NCI-H1417 (cell line): ENCODE measurements at regions not wholly inside any gene's neighbourhood (a gene's known extent, or its start where the extent isn't known, plus 50 kb on each side); places are given as distances from the start of the nearest gene placed in this dataset.
A peak's percentile ranks its signal among the peaks of the same experiment; 100 is the strongest.
"Not testable (repeated sequence)": the region's sequence is repeated elsewhere in the genome, so short reads cannot be mapped to it uniquely, and the experiment has no call there.

Experiments
- DNase-seq, 3 experiments: peaks; one replicate each; lab custom pipeline; 2025; lab: John Stamatoyannopoulos, UW

GRCh38 chr13:20312292-20312691 is 80.2 kb upstream of the GJB6 start:
- DNase-seq: no peak

DNA sequence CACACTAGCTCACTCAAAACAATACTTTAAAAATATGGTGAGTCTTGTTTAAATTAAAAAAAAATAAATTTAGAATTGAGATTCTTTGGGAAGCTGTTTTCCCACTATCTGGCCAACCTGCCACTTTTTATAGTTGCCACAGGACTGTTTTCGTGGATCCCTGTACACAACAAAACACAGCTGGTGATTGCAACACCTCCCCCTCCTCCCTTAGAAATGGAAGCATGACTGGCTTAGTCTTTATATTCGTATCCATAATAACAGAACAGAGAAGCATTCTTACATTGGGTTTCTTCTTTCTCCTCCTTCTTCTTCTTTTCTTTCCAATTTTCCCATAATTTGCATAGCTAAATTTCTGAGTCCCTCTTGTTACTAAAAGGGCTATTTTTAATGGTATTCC is 79.5 kb upstream of the GJB6 start:
- no peak for DNase-seq

DNA sequence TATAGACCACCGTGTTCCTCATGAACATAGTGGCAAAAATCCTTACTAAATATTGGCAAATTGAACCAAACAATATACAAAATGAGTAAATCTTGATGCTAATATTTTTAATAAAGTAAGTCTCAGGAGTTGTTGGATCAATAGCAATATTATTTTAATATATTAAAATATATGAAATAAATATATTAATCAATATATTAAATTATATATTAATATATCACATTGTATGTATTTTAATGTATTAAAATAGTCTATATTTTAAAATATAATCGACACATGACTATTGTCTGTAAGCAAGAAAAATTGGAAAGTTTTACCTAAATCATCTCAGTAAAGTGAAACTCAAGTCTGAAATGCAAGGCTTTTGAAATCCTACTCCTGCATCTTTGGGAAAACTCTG is 78.9 kb upstream of the GJB6 start:
- no peak for DNase-seq

DNA sequence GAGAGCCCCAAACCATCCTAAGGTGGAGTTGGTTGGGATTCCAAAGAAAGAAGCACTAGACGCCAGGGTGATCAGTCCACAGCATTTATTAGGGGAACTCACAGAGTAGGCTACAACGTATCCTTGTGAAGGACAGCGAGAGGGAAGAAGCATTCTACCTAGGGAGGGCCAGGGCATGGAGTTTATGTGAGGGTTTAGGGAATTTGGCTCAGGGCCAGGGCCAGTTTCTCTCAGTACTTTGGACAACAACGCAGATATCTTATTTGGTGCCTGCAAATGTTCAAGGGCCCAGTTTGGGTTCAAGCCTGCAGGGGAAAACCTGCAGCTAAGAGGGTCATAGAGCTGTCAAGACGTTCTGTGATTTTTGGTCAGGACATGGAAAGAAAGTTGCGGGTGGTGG is 73.9 kb upstream of the GJB6 start:
- no peak for DNase-seq

DNA sequence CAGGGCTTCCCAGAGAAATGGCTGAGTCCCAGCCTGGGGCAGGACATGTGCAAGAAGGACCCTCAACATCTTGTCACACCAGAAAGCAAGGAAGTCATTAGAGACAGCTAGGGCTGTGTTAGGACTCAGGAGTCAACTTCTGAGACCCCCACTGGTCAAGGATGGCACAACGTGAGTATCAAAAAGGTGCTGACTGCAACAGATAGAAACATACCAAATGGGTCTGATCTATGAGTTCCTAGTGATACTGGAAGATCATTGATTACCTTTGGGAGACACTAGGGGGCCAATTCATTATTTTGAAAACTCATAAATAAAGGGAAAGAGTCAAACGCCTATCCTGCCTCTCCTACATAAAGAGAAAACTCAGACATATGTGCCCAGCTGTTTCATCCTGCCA is 73.5 kb upstream of the GJB6 start:
- no peak for DNase-seq

DNA sequence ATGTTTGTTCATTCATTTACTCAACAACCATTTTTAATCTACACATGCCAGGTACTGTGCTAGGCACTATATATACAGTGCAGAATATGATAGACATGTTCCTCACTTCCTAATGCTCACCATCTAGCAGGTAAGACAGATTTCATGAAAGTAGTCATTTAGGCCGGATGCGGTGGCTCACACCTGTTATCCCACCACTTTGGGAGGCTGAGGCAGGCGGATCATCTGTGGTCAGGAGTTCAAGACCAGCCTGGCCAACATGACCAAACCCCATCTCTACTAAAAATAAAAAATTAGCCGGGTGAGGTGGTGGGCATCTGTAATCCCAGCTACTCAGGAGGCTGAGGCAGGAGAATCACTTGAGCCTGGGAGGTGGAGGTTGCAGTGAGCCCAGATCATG is 71.9 kb upstream of the GJB6 start:
- DNase-seq: not testable (repeated sequence)

DNA sequence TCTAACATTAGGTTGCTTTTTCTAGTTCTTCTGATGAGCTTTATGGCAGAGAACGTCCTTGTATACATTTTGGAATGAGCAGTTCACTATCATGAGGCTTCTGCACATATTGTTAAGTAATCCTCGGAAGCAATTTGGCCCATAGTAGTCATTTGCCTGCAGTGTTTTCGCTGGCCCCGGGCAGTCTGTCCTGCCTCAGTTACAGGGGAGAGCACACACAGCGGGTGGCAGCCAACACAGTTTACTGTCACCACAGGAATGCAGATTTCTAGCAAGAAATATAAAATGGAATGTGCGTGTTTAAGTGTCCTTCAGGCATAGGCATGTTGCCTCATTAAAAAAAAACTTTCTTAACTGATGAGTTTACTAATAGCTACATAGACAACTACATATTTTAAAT is 71.5 kb upstream of the GJB6 start:
- no peak for DNase-seq

GRCh38 chr13:20301403-20302071 is 69.4 kb upstream of the GJB6 start:
- no peak for DNase-seq

DNA sequence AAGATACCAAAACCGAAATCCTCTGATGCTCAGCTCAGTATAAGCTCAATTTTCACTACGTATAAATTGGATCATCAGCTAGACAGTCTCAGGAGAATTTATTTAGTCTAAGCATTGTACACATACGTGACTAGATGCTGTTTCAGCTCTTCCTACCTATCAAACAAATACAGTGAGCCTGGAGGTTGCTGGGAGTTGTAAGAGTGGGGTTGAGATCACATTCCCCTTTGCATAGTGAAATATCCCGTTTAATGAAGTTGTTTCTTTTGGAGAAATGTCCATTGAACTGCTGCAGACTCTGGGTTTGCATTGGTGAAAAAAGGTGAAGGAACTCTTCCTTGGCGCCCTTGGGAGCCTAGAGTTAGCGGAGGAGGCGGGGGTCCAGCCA is 68.9 kb upstream of the GJB6 start:
- no peak for DNase-seq

DNA sequence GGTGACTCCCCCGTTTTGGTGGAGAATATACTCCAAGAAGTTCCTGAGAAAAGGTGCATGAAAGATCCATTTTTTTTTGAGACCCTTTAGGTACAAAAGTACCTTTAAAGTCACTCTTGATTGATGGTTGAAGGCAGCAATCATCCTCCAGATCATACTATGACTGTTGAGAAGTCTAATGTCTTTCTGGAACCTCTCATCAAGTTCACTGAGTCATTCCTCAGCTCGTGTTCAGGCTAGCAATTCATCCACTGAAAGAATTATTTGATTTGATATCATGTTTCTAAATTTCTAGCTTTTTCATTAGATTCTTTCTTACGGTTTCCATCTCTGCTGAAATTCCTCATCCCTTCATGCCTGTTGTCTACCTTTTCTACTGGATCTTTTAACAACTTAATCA is 65.1 kb upstream of the GJB6 start:
- no peak for DNase-seq

- DNase-seq: no peak
Observed at GRCh38 chr13:20295956-20296355, 63.8 kb upstream of the GJB6 start.

DNA sequence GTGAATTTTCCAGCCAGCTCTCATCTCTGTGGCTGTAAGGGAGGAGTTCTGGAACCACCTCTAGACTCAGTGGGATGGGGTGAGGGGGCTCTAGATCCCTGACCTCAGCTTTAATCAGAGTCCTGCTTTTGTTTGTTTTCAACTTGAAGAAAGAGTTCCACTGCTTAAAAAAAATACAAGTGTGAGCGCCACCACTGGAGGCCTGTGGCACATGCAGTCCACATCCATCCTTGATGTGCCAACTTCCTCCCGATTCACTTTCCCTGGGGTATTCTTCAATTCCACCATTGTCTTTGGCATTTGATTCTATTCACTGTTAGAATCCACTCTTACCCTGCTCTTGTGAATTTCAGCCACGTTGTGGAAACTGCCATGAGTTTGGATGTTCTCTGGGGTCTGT is 62.4 kb upstream of the GJB6 start:
- DNase-seq: no peak

DNA sequence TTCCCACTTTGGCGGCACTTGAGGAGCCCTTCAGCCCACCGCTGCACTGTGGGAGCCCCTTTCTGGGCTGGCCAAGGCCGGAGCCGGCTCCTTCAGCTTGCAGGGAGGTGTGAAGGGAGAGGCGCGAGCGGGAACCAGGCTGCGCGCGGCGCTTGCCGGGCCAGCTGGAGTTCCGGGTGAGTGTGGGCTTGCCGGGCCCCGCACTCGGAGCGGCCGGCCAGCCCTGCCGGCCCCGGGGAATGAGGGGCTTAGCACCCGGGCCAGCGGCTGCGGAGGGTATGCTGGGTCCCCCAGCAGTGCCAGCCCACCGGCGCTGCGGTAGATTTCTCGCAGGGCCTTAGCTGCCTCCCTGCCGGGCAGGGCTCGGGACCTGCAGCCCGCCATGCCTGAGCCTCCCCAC is 60.2 kb upstream of the GJB6 start:
- DNase-seq: not testable (repeated sequence)

DNA sequence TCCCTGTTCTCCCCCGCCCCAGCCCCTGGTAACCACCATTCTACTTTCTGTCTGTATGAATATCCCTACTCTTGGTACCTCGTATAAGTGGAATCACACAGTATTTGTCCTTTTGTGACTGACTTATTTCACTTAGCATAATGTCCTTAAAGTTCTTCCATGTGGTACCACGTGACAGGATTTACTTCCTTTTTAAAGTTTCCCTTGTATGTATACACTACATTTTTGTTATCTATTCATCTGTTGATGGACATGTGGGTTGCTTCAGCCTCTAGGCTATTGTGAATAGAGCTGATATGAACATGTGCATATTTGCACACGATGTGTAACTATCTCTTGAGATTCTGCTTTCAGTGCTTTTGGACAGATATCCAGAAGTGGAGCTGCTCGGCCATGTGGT is 59.6 kb upstream of the GJB6 start:
- DNase-seq: no peak

- DNase-seq: no peak
Observed at GRCh38 chr13:20291037-20291436, 58.9 kb upstream of the GJB6 start.

- DNase-seq: peak in 1 of 3 experiments; percentile 8
Observed at GRCh38 chr13:20288561-20288960, 56.4 kb upstream of the GJB6 start.

DNA sequence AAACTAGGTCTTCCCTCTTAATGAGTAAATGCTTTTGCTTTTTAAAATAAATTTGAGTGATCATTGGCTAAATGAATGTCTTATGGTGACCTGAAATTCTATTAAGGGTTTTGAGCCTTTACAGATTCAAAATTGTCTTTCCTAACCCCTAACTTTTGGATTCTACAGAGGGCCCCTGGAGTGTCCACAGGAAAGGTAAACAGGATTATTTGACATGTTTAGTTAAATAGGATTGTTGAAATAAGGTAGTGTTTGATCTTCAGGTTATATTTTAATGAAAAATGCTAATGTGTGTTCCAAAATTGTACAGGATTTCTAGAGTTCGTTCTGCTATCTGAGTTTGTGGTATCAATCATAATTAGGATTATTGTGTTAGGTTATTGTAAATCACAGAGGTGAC is 55.9 kb upstream of the GJB6 start:
- no peak for DNase-seq

- no peak for DNase-seq
Observed at GRCh38 chr13:20285530-20285929, 53.4 kb upstream of the GJB6 start.
